ENCODE measurements at regions not wholly inside any gene's neighbourhood (a gene's known extent, or its start where the extent isn't known, plus 50 kb on each side); places are given as distances from the start of the nearest gene placed in this dataset.

- TF ChIP-seq EP300 (IDR thresholded peaks at IDR 0.05; ENCODE audit: borderline replicate concordance in 1 of 2, low read depth in 1 of 2, low read length in 1 of 2) (no peak), CTCF (IDR thresholded peaks at IDR 0.05) (no peak), NRF1 (IDR thresholded peaks at IDR 0.05; ENCODE audit: low read depth, low read length) (no peak), RFX5 (IDR thresholded peaks at IDR 0.05; ENCODE audit: low read length) (no peak), POLR2AphosphoS5 (IDR thresholded peaks at IDR 0.05; ENCODE audit: low read depth, low read length) (no peak), JUND (IDR thresholded peaks at IDR 0.05) (no peak), YY1 (IDR thresholded peaks at IDR 0.05; ENCODE audit: low read depth) (no peak), REST (IDR thresholded peaks at IDR 0.05; ENCODE audit: low read depth, low read length) (no peak), IRF3 (IDR thresholded peaks at IDR 0.05; ENCODE audit: low read depth, low read length) (no peak), RAD21 (IDR thresholded peaks at IDR 0.05; ENCODE audit: low read length) (no peak)
These were observed 273.1 kb downstream of the DRD1 start for GRCh38 chr5:175170899-175171298.

Measured in SK-N-SH (cell line).